Body of pancreas (tissue), 4 donors: ENCODE measurements at regions not wholly inside any gene's neighbourhood (a gene's known extent, or its start where the extent isn't known, plus 50 kb on each side); places are given as distances from the start of the nearest gene placed in this dataset.

Source experiments
- CTCF ChIP-seq, 7 experiments: fragments of 450-650 bp in 4 of 7; fragments of 200-600 bp in 3 of 7; sonication (generic) in 3 of 7; IDR thresholded peaks; one replicate each; pipeline ENCODE4 v1.5.1; 2016 to 2019; ENCODE audit warnings: antibody characterized with exemption in 7 of 7
- POLR2A ChIP-seq, 3 donors: fragments of 450-650 bp; IDR thresholded peaks; one replicate each; pipeline ENCODE4 v1.6.1; 2016; ENCODE audit warnings: antibody characterized with exemption in 3 of 3, mild to moderate bottlenecking in 2 of 3

GRCh38 chr3:81968658-81969057 is 207.2 kb upstream of the GBE1 start:
- no peak for TF ChIP-seq CTCF (IDR thresholded peaks at IDR 0.05)
- TF ChIP-seq POLR2A (IDR thresholded peaks at IDR 0.05) = no peak
